Activated CD4-positive, alpha-beta memory T cell treated with anti-CD3 and anti-CD28 coated beads, Interleukin-2, amount 10 ng/mL, durations not matched to agents 7 days and 5 days (primary cell): ENCODE measurements at regions not wholly inside any gene's neighbourhood (a gene's known extent, or its start where the extent isn't known, plus 50 kb on each side); places are given as distances from the start of the nearest gene placed in this dataset.

Source experiments
- CTCF ChIA-PET: fragments of 350-600 bp; sonication (Branson Sonifier 250); formaldehyde crosslinking; loops from one replicate; lab custom pipeline; 2021; ENCODE audit warnings: antibody characterized with exemption, inconsistent platforms; lab: Charles Lee
- POLR2A ChIA-PET: fragments of 350-600 bp; sonication (Branson Sonifier 250); formaldehyde crosslinking; loops from one replicate; lab custom pipeline; 2021; ENCODE audit warnings: antibody characterized with exemption; lab: Charles Lee
- DNase-seq: peaks from one replicate; pipeline ENCODE4 v3.0.0-alpha.2; 2020
- H3K27ac Mint-ChIP-seq: one replicate; pipeline ENCODE4 v1.8.0; 2021; ENCODE audit warnings: mild to moderate bottlenecking, mixed read lengths
- H3K27me3 Mint-ChIP-seq: one replicate; pipeline ENCODE4 v1.8.0; 2021; ENCODE audit warnings: mixed read lengths
- H3K36me3 Mint-ChIP-seq: one replicate; pipeline ENCODE4 v1.8.0; 2021; ENCODE audit warnings: low read depth, mixed read lengths
- H3K4me1 Mint-ChIP-seq: one replicate; pipeline ENCODE4 v1.8.0; 2021; ENCODE audit warnings: mixed read lengths
- H3K4me3 Mint-ChIP-seq: one replicate; pipeline ENCODE4 v1.8.0; 2021; ENCODE audit warnings: mild to moderate bottlenecking, mixed read lengths
- H3K9me3 Mint-ChIP-seq: one replicate; pipeline ENCODE4 v1.8.0; 2021; ENCODE audit warnings: mixed read lengths

- Mint-ChIP-seq H3K9me3 (no peaks in the 10 kb centered on the region), H3K27me3 (no peaks in the 10 kb centered on the region), H3K4me3 (no peak overlapping the region), H3K4me1 (no peaks in the 10 kb centered on the region), H3K27ac (no peak overlapping the region), H3K36me3 (no peaks in the 10 kb centered on the region)
- CTCF ChIA-PET, result no interaction called here
- no peak for DNase-seq
- POLR2A ChIA-PET, result no interaction called here
These were observed 1187.6 kb downstream of the BRD1 start for GRCh38 chr22:48639896-48640748.

- ChIA-PET CTCF (no interaction called here), POLR2A (no interaction called here)
- Mint-ChIP-seq H3K4me1 (no peaks in the 10 kb centered on the region), H3K27me3 (no peaks in the 10 kb centered on the region), H3K9me3 (no peaks in the 10 kb centered on the region), H3K4me3 (no peak overlapping the region), H3K36me3 (no peaks in the 10 kb centered on the region), H3K27ac (no peak overlapping the region)
- no peak for DNase-seq
These were observed 1188.5 kb downstream of the BRD1 start for GRCh38 chr22:48639021-48639795.

- no peak for DNase-seq
- POLR2A ChIA-PET, result no interaction called here
- Mint-ChIP-seq H3K4me1 (no peaks in the 10 kb centered on the region), H3K27ac (no peak overlapping the region), H3K4me3 (no peak overlapping the region), H3K9me3 (no peaks in the 10 kb centered on the region), H3K36me3 (no peaks in the 10 kb centered on the region), H3K27me3 (no peaks in the 10 kb centered on the region)
- CTCF ChIA-PET, result no interaction called here
These were observed 1190.4 kb downstream of the BRD1 start for GRCh38 chr22:48637231-48637630.

- no peaks in the 10 kb centered on the region for H3K27me3 Mint-ChIP-seq
- POLR2A ChIA-PET, result no interaction called here
- CTCF ChIA-PET, result no interaction called here
- no peak overlapping the region for H3K27ac Mint-ChIP-seq
- DNase-seq, result no peak
- H3K9me3 Mint-ChIP-seq, result no peaks in the 10 kb centered on the region
- H3K4me1 Mint-ChIP-seq, result no peaks in the 10 kb centered on the region
- H3K4me3 Mint-ChIP-seq, result no peak overlapping the region
- H3K36me3 Mint-ChIP-seq, result no peaks in the 10 kb centered on the region
These were observed 1190.9 kb downstream of the BRD1 start for GRCh38 chr22:48636746-48637145.

- no peaks in the 10 kb centered on the region for H3K36me3 Mint-ChIP-seq
- CTCF ChIA-PET, result no interaction called here
- no peak overlapping the region for H3K27ac Mint-ChIP-seq
- no peak overlapping the region for H3K4me3 Mint-ChIP-seq
- DNase-seq, result no peak
- no peaks in the 10 kb centered on the region for H3K4me1 Mint-ChIP-seq
- H3K27me3 Mint-ChIP-seq, result no peaks in the 10 kb centered on the region
- H3K9me3 Mint-ChIP-seq, result no peaks in the 10 kb centered on the region
- POLR2A ChIA-PET, result no interaction called here
These were observed 1191.9 kb downstream of the BRD1 start for GRCh38 chr22:48635816-48636215.

- Mint-ChIP-seq H3K4me1 (no peaks in the 10 kb centered on the region), H3K36me3 (no peaks in the 10 kb centered on the region), H3K9me3 (no peaks in the 10 kb centered on the region), H3K27me3 (no peaks in the 10 kb centered on the region), H3K27ac (no peak overlapping the region), H3K4me3 (no peak overlapping the region)
- POLR2A ChIA-PET, result no interaction called here
- CTCF ChIA-PET, result no interaction called here
- DNase-seq, result no peak
These were observed 1192.6 kb downstream of the BRD1 start for GRCh38 chr22:48635031-48635430.

- Mint-ChIP-seq H3K27ac (no peak overlapping the region), H3K4me3 (no peak overlapping the region), H3K36me3 (no peaks in the 10 kb centered on the region), H3K4me1 (no peaks in the 10 kb centered on the region), H3K9me3 (no peaks in the 10 kb centered on the region), H3K27me3 (no peaks in the 10 kb centered on the region)
- CTCF ChIA-PET, result no interaction called here
- no peak for DNase-seq
- POLR2A ChIA-PET, result no interaction called here
These were observed 1193.5 kb downstream of the BRD1 start for GRCh38 chr22:48633996-48634836.

GRCh38 chr22:48632646-48633246 is 1194.9 kb downstream of the BRD1 start:
- H3K9me3 Mint-ChIP-seq, result no peaks in the 10 kb centered on the region
- no peak overlapping the region for H3K27ac Mint-ChIP-seq
- DNase-seq, result no peak
- no peak overlapping the region for H3K4me3 Mint-ChIP-seq
- no peaks in the 10 kb centered on the region for H3K27me3 Mint-ChIP-seq
- POLR2A ChIA-PET, result no interaction called here
- CTCF ChIA-PET, result no interaction called here
- no peaks in the 10 kb centered on the region for H3K4me1 Mint-ChIP-seq
- no peaks in the 10 kb centered on the region for H3K36me3 Mint-ChIP-seq

- POLR2A ChIA-PET, result no interaction called here
- no peaks in the 10 kb centered on the region for H3K36me3 Mint-ChIP-seq
- DNase-seq, result no peak
- CTCF ChIA-PET, result no interaction called here
- peaks cover 6% of the 10 kb centered on the region for H3K27me3 Mint-ChIP-seq
- no peaks in the 10 kb centered on the region for H3K9me3 Mint-ChIP-seq
- no peaks in the 10 kb centered on the region for H3K4me1 Mint-ChIP-seq
- H3K27ac Mint-ChIP-seq, result no peak overlapping the region
- H3K4me3 Mint-ChIP-seq, result no peak overlapping the region
These were observed 1196.3 kb downstream of the BRD1 start for GRCh38 chr22:48631288-48631863.

- ChIA-PET CTCF (no interaction called here), POLR2A (no interaction called here)
- Mint-ChIP-seq H3K27ac (no peak overlapping the region), H3K4me1 (no peaks in the 10 kb centered on the region), H3K9me3 (no peaks in the 10 kb centered on the region), H3K36me3 (no peaks in the 10 kb centered on the region), H3K27me3 (peaks cover 10% of the 10 kb centered on the region), H3K4me3 (no peak overlapping the region)
- no peak for DNase-seq
These were observed 1196.8 kb downstream of the BRD1 start for GRCh38 chr22:48630848-48631247.

GRCh38 chr22:48630433-48630754 is 1197.3 kb downstream of the BRD1 start:
- DNase-seq, result no peak
- ChIA-PET POLR2A (no interaction called here), CTCF (no interaction called here)
- Mint-ChIP-seq H3K27ac (no peak overlapping the region), H3K4me1 (no peaks in the 10 kb centered on the region), H3K36me3 (no peaks in the 10 kb centered on the region), H3K27me3 (peaks cover 10% of the 10 kb centered on the region), H3K4me3 (no peak overlapping the region), H3K9me3 (no peaks in the 10 kb centered on the region)

- Mint-ChIP-seq H3K4me3 (no peak overlapping the region), H3K27me3 (peaks cover 10% of the 10 kb centered on the region), H3K27ac (no peak overlapping the region), H3K9me3 (no peaks in the 10 kb centered on the region), H3K36me3 (no peaks in the 10 kb centered on the region), H3K4me1 (no peaks in the 10 kb centered on the region)
- CTCF ChIA-PET, result no interaction called here
- POLR2A ChIA-PET, result no interaction called here
- no peak for DNase-seq
These were observed 1197.8 kb downstream of the BRD1 start for GRCh38 chr22:48629631-48630432.
